Peyer's patch (tissue), 4 donors: ENCODE measurements at regions not wholly inside any gene's neighbourhood (a gene's known extent, or its start where the extent isn't known, plus 50 kb on each side); places are given as distances from the start of the nearest gene placed in this dataset.

Source experiments
- CTCF ChIP-seq, 6 experiments: fragments of 450-650 bp in 4 of 6; fragments of 200-600 bp in 2 of 6; sonication (generic) in 1 of 6; IDR thresholded peaks; one replicate each; pipeline ENCODE4 v1.5.1; 2017 to 2019; ENCODE audit warnings: antibody characterized with exemption in 6 of 6, mild to moderate bottlenecking in 3 of 6, moderate library complexity in 1 of 6
- POLR2A ChIP-seq, 2 donors: fragments of 450-650 bp; IDR thresholded peaks; one replicate each; pipeline ENCODE4 v1.5.1; 2017; ENCODE audit warnings: antibody characterized with exemption in 2 of 2, mild to moderate bottlenecking in 2 of 2, moderate library complexity in 2 of 2

GRCh38 chr4:83677656-83678055 lies 141.7 kb downstream of the GPAT3 start:
- no peak for TF ChIP-seq CTCF (IDR thresholded peaks at IDR 0.05)
- TF ChIP-seq POLR2A (IDR thresholded peaks at IDR 0.05) = no peak
